ENCODE measurements at regions not wholly inside any gene's neighbourhood (a gene's known extent, or its start where the extent isn't known, plus 50 kb on each side); places are given as distances from the start of the nearest gene placed in this dataset.
A peak's percentile ranks its signal among the peaks of the same experiment; 100 is the strongest.

DNA sequence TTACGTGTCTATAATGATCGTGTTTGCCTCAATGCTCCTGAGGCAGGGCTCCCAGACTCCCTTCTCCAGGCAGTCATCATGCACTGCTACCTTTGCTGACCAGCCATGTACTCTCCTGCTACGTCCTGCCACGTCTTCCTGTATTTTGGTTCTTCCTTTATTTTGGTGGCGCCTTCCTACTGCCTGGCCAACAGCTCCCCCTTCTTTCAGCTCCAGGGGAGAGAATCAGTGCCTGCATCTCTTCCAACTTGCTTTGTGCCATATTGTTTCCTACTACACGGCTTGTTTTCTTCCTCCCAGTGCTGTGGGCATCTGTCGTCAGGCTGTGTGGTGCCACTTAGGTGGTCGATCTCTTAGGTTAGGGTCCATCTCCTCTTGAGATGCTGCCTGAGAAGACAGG is 96.2 kb downstream of the FGF9 start:
- no peak for TF ChIP-seq CBFA2T2 (conservative IDR thresholded peaks at IDR 0.05)
- no peak for TF ChIP-seq PCBP2 (IDR thresholded peaks at IDR 0.05; ENCODE audit: low read depth, low read length, poor library complexity, severe bottlenecking)
- TF ChIP-seq CTCF (IDR thresholded peaks at IDR 0.05 in 2 of 3, conservative IDR thresholded peaks at IDR 0.05 in 1 of 3; ENCODE audit: insufficient read depth in 2 of 3, low read depth in 1 of 3, low read length in 3 of 3) = peak in 1 of 3 experiments; percentile 21; a peak in 2 of 6 replicates
- TF ChIP-seq, protein P1, sequence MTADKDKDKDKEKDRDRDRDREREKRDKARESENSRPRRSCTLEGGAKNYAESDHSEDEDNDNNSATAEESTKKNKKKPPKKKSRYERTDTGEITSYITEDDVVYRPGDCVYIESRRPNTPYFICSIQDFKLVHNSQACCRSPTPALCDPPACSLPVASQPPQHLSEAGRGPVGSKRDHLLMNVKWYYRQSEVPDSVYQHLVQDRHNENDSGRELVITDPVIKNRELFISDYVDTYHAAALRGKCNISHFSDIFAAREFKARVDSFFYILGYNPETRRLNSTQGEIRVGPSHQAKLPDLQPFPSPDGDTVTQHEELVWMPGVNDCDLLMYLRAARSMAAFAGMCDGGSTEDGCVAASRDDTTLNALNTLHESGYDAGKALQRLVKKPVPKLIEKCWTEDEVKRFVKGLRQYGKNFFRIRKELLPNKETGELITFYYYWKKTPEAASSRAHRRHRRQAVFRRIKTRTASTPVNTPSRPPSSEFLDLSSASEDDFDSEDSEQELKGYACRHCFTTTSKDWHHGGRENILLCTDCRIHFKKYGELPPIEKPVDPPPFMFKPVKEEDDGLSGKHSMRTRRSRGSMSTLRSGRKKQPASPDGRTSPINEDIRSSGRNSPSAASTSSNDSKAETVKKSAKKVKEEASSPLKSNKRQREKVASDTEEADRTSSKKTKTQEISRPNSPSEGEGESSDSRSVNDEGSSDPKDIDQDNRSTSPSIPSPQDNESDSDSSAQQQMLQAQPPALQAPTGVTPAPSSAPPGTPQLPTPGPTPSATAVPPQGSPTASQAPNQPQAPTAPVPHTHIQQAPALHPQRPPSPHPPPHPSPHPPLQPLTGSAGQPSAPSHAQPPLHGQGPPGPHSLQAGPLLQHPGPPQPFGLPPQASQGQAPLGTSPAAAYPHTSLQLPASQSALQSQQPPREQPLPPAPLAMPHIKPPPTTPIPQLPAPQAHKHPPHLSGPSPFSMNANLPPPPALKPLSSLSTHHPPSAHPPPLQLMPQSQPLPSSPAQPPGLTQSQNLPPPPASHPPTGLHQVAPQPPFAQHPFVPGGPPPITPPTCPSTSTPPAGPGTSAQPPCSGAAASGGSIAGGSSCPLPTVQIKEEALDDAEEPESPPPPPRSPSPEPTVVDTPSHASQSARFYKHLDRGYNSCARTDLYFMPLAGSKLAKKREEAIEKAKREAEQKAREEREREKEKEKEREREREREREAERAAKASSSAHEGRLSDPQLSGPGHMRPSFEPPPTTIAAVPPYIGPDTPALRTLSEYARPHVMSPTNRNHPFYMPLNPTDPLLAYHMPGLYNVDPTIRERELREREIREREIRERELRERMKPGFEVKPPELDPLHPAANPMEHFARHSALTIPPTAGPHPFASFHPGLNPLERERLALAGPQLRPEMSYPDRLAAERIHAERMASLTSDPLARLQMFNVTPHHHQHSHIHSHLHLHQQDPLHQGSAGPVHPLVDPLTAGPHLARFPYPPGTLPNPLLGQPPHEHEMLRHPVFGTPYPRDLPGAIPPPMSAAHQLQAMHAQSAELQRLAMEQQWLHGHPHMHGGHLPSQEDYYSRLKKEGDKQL (CRISPR knock-in tag; IDR thresholded peaks at IDR 0.05; ENCODE audit: borderline replicate concordance) = no peak
- DNase-seq (ENCODE audit: extremely low read depth in 1 of 4, low spot score in 3 of 4) (no peak), ATAC-seq (no peak), FAIRE-seq (no peak)
- Histone ChIP-seq H4K20me1 (replicated peaks; ENCODE audit: control insufficient read depth, insufficient read depth, low read length) (no peaks in the 10 kb centered on the region), H3K4me1 (replicated peaks in 1 of 2; ENCODE audit: control insufficient read depth in 2 of 2, insufficient read depth in 2 of 2, low read length in 2 of 2) (no peaks in the 10 kb centered on the region), H3K27ac (ENCODE audit: extremely low read depth, low read depth, low read length) (no peak overlapping the region), H3K9me3 (replicated peaks; ENCODE audit: control insufficient read depth, insufficient read depth, low read depth, low read length) (no peaks in the 10 kb centered on the region), H3K4me3 (no peak overlapping the region), H2AFZ (ENCODE audit: low read depth, low read length) (no peak overlapping the region), H3K9me1 (ENCODE audit: control insufficient read depth, insufficient read depth, low read length) (no peaks in the 10 kb centered on the region), H3K27me3 (ENCODE audit: control insufficient read depth in 2 of 2, insufficient read depth in 2 of 2, low read length in 2 of 2) (peaks cover 0 to 3% of the 10 kb centered on the region in 2 experiments; a peak in 1 of 5 replicates), H3K4me2 (ENCODE audit: insufficient read depth, low read length) (no peak overlapping the region), H3K9ac (ENCODE audit: insufficient read depth in 1 of 2, low read depth in 2 of 2, low read length in 2 of 2) (no peak overlapping the region), H3K36me3 (ENCODE audit: control insufficient read depth, insufficient read depth, low read length) (no peaks in the 10 kb centered on the region), H3K79me2 (ENCODE audit: control insufficient read depth, insufficient read depth, low read length) (no peaks in the 10 kb centered on the region)
- ChIA-PET POLR2A (no interaction called here), CTCF (ENCODE audit: low intra/inter-chr PET ratio) (no interaction called here)
- in situ Hi-C loops (cut with MboI) (no loop called here), intact Hi-C loops (cut with micrococcal nuclease) (loop anchor here (10.0 kb wide), 1 partner anchor 132 kb away; no protein-coding TSS in a partner anchor)
- WGBS (ENCODE audit: insufficient coverage, low coverage, missing lambda C conversion rate) = 0% methylated on average over 6 of the region's 8 CpGs
- no TSS peak for BruUV-seq (replicated peaks)
